ENCODE measurements at regions not wholly inside any gene's neighbourhood (a gene's known extent, or its start where the extent isn't known, plus 50 kb on each side); places are given as distances from the start of the nearest gene placed in this dataset.
A peak's percentile ranks its signal among the peaks of the same experiment; 100 is the strongest.

DNA sequence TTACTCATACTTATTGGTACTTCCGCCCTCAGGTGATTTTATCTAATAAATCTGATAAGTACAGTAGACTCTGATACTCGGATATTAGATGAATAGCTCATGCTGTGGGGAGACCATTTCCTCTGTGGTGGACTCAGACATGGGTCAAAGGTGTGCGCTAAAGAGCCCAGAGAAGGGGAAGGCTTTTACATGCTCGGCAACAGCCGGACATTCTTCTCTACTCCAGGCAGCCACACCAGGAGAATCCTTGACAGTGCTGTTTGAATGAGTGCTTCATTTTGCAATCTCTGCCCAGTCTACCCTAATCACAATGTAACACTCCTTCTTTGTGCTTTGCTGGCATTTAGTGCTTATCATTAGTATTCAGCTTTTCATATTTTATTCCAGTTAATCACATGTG lies 322.2 kb upstream of the USP25 start:
- no peak overlapping the region for H3K4me3 ChIP-seq
- no peaks in the 10 kb centered on the region for H3K4me1 ChIP-seq
- ATAC-seq: no peak
- WGBS, 3 donors: 87 to 93% (median 89%) methylated on average over 5 of the region's 5 CpGs
- no peaks in the 10 kb centered on the region for H3K9me3 ChIP-seq
- intact Hi-C loops (cut with DNase I): no loop called here
- DNase-seq: no peak
- H3K36me3 ChIP-seq (ENCODE audit: insufficient read depth in 1 of 2, low read depth in 1 of 2): no peaks in the 10 kb centered on the region
- no peak overlapping the region for H3K27ac ChIP-seq
- H3K27me3 ChIP-seq (ENCODE audit: insufficient read depth in 3 of 3, low read length in 2 of 3): no peaks in the 10 kb centered on the region
- TF ChIP-seq, protein P1, sequence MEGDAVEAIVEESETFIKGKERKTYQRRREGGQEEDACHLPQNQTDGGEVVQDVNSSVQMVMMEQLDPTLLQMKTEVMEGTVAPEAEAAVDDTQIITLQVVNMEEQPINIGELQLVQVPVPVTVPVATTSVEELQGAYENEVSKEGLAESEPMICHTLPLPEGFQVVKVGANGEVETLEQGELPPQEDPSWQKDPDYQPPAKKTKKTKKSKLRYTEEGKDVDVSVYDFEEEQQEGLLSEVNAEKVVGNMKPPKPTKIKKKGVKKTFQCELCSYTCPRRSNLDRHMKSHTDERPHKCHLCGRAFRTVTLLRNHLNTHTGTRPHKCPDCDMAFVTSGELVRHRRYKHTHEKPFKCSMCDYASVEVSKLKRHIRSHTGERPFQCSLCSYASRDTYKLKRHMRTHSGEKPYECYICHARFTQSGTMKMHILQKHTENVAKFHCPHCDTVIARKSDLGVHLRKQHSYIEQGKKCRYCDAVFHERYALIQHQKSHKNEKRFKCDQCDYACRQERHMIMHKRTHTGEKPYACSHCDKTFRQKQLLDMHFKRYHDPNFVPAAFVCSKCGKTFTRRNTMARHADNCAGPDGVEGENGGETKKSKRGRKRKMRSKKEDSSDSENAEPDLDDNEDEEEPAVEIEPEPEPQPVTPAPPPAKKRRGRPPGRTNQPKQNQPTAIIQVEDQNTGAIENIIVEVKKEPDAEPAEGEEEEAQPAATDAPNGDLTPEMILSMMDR (IDR thresholded peaks at IDR 0.05): no peak

DNA sequence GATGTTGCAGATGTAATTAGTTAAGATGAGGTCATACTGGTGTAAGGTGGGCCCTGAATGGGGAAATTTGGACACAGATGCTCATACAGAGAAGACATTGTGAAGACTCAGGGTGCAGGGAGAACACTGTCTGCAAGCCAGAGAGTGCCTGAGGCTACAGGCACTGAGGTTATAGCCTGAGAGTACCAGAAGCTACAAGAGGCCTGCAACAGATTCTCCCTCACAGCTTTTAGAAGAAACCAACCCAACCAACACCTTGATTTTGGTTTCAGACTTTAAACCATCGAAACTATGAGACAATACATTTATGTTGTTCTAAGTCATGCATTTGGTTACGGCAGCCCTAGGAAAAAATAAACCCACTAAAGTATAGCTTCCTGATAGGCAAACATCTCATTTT lies 321.7 kb upstream of the USP25 start:
- H3K27me3 ChIP-seq (ENCODE audit: insufficient read depth in 3 of 3, low read length in 2 of 3): no peaks in the 10 kb centered on the region
- no peak overlapping the region for H3K27ac ChIP-seq
- intact Hi-C loops (cut with DNase I): no loop called here
- no peaks in the 10 kb centered on the region for H3K9me3 ChIP-seq
- H3K4me3 ChIP-seq: no peak overlapping the region
- 91 to 98% (median 96%) methylated on average over 2 of the region's 2 CpGs for WGBS, 3 donors
- ATAC-seq (no peak), DNase-seq (no peak)
- H3K36me3 ChIP-seq (ENCODE audit: insufficient read depth in 1 of 2, low read depth in 1 of 2): no peaks in the 10 kb centered on the region
- TF ChIP-seq, protein P1 (IDR thresholded peaks at IDR 0.05): no peak
- no peaks in the 10 kb centered on the region for H3K4me1 ChIP-seq

DNA sequence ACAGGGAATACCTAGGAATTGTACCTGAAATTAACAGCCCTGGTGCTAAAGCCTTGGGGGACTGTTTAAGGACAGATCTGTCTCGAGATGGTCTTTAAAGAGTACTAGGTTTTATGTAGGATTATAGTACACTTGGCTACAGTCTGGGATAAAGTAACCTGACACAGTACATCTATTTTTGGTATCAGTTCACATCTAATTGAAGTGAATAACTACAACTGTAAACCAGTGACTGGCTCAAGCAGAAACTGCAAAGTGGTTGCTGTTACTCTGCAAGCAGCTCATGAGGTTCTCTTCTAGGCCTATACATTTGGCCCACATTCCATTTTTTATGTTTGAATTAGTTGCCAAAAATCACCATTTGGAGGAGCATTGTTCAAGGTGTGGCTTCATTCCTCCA lies 320.8 kb upstream of the USP25 start:
- Histone ChIP-seq H3K4me3 (no peak overlapping the region), H3K4me1 (no peaks in the 10 kb centered on the region), H3K27me3 (ENCODE audit: insufficient read depth in 3 of 3, low read length in 2 of 3) (no peaks in the 10 kb centered on the region), H3K27ac (no peak overlapping the region), H3K36me3 (ENCODE audit: insufficient read depth in 1 of 2, low read depth in 1 of 2) (no peaks in the 10 kb centered on the region), H3K9me3 (no peaks in the 10 kb centered on the region)
- WGBS, 3 donors: 24 to 33% (median 31%) methylated on average over 1 of the region's 1 CpG
- DNase-seq (no peak), ATAC-seq (peak in 3 of 4 donors; percentile 49 to 80 (median 62))
- TF ChIP-seq, protein P1 (IDR thresholded peaks at IDR 0.05): no peak
- intact Hi-C loops (cut with DNase I): no loop called here

DNA sequence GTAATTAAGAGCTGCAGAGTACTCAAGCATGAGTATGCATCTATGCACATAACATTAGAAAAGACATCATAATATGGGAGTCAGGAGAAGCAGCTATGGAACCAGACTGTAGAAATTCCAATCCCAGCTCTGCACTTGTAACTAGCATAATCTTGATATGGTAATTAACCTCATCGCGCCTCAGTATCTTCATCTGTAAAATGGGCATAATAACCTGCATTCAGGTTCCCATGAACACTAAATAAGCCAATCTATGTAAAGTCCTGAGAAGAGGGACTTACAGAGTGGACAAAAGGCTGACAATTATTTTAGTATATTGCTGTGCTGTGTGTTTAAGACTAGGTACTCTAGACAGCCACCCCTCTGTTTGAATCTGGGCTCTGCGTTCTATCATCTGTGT lies 318.9 kb upstream of the USP25 start:
- no peaks in the 10 kb centered on the region for H3K4me1 ChIP-seq
- no peaks in the 10 kb centered on the region for H3K27me3 ChIP-seq (ENCODE audit: insufficient read depth in 3 of 3, low read length in 2 of 3)
- intact Hi-C loops (cut with DNase I): no loop called here
- no peak overlapping the region for H3K27ac ChIP-seq
- WGBS, 3 donors: 95 to 97% (median 96%) methylated on average over 3 of the region's 3 CpGs
- no peaks in the 10 kb centered on the region for H3K36me3 ChIP-seq (ENCODE audit: insufficient read depth in 1 of 2, low read depth in 1 of 2)
- H3K4me3 ChIP-seq: no peak overlapping the region
- TF ChIP-seq, protein P1 (IDR thresholded peaks at IDR 0.05): no peak
- ATAC-seq (no peak), DNase-seq (no peak)
- no peaks in the 10 kb centered on the region for H3K9me3 ChIP-seq

DNA sequence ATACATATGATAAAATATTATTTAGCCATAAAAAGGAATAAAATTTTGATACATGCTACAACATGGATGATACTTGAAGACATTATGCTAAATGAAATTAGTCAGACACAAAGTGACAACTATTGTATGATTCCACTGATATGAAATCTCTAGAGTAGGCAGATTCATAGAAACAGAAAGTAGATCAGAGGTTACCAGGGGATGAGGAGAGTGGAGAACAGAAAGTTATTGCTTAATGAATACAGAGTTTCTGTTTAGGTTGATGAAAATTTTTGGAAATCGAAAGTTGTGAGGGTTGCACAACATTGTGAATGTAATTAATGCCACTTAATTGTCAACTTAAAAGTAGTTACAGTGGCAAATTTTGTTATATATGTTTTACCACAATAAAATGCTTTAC lies 315.7 kb upstream of the USP25 start:
- no peaks in the 10 kb centered on the region for H3K9me3 ChIP-seq
- DNase-seq: no peak
- no peak for ATAC-seq
- H3K4me1 ChIP-seq: no peaks in the 10 kb centered on the region
- TF ChIP-seq, protein P1 (IDR thresholded peaks at IDR 0.05): no peak
- H3K36me3 ChIP-seq (ENCODE audit: insufficient read depth in 1 of 2, low read depth in 1 of 2): no peaks in the 10 kb centered on the region
- WGBS, 3 donors: 79 to 94% (median 85%) methylated on average over 1 of the region's 1 CpG
- intact Hi-C loops (cut with DNase I): no loop called here
- H3K27ac ChIP-seq: no peak overlapping the region
- no peak overlapping the region for H3K4me3 ChIP-seq
- H3K27me3 ChIP-seq (ENCODE audit: insufficient read depth in 3 of 3, low read length in 2 of 3): no peaks in the 10 kb centered on the region
